K562 (cell line): ENCODE measurements at regions not wholly inside any gene's neighbourhood (a gene's known extent, or its start where the extent isn't known, plus 50 kb on each side); places are given as distances from the start of the nearest gene placed in this dataset.

Experiments used
- ATAC-seq: fragments of 200-7000 bp; cut with Tn5 transposase; 3 replicates; pipeline ENCODE4 v1.9.1; 2020; ENCODE audit warnings: moderate library complexity
- BruUV-seq: library from RNA; stranded (reverse); fragments of 400-500 nt; replicated peaks from 2 replicates; lab custom pipeline; 2021; lab: Mats Ljungman, UMichigan
- CTCF ChIA-PET: fragments of 300-600 bp; formaldehyde crosslinking; extraction: SDS; loops from one replicate; lab custom pipeline; 2021; ENCODE audit warnings: low intra/inter-chr PET ratio; lab: Yijun Ruan, JAX
- POLR2A ChIA-PET: fragments of 300-600, 350-650 bp; sonication (Branson Sonifier 250); formaldehyde crosslinking; extraction: SDS; loops from one replicate; lab custom pipeline; 2021; ENCODE audit warnings: antibody characterized with exemption, inconsistent platforms; lab: Yijun Ruan, JAX
- DNase-seq, 4 experiments: peaks; one replicate each; pipeline versions ENCODE4 v3.0.0 to v3.0.0-alpha.2; 2011 to 2018; ENCODE audit warnings: low spot score in 3 of 4, mixed read lengths in 3 of 4; ENCODE audit errors: extremely low read depth in 1 of 4
- FAIRE-seq: peaks from 2 replicates; lab custom pipeline; 2011; peaks lifted over from hg19 to GRCh38; lab: Jason Lieb, UNC
- H2AFZ ChIP-seq: 2 replicates; pipeline ENCODE4 v1.6.0; 2011; ENCODE audit warnings: low read depth, low read length, control low read depth, inconsistent platforms
- H3K27ac ChIP-seq: fragments of 200-600 bp; 3 replicates; pipeline ENCODE4 v1.8.0; 2011; ENCODE audit warnings: low read depth, mild to moderate bottlenecking, control low read depth, inconsistent platforms, low read length, moderate library complexity, mixed read lengths; ENCODE audit errors: extremely low read depth
- H3K27me3 ChIP-seq, 2 experiments: fragments of 300-600 bp in 1 of 2; 2 replicates in 1 of 2; 3 replicates in 1 of 2; pipeline versions ENCODE4 v1.6.0 to v1.8.0; 2011; ENCODE audit warnings: inconsistent platforms in 2 of 2, low read length in 2 of 2, mild to moderate bottlenecking in 1 of 2, mixed read lengths in 1 of 2, moderate library complexity in 1 of 2; ENCODE audit not compliant: control insufficient read depth in 2 of 2, insufficient read depth in 2 of 2
- H3K36me3 ChIP-seq: fragments of 300-600 bp; 3 replicates; pipeline ENCODE4 v1.8.0; 2011; ENCODE audit warnings: mild to moderate bottlenecking, low read length, inconsistent platforms; ENCODE audit not compliant: control insufficient read depth, insufficient read depth
- H3K4me1 ChIP-seq, 2 experiments: fragments of 200-600 bp in 1 of 2; replicated peaks in 1 of 2; 2 replicates in 1 of 2; 3 replicates in 1 of 2; pipeline versions ENCODE4 v1.5.1 to v1.8.0; 2011; ENCODE audit warnings: inconsistent platforms in 2 of 2, low read length in 2 of 2, mild to moderate bottlenecking in 1 of 2, mixed read lengths in 1 of 2, moderate library complexity in 1 of 2; ENCODE audit not compliant: control insufficient read depth in 2 of 2, insufficient read depth in 2 of 2
- H3K4me2 ChIP-seq: 2 replicates; pipeline ENCODE4 v1.6.1; 2011; ENCODE audit warnings: low read length, control low read depth, inconsistent platforms, mixed read lengths; ENCODE audit not compliant: insufficient read depth
- H3K4me3 ChIP-seq: fragments of 200-600 bp; sonication (generic), shearing (Covaris generic); 2 replicates; pipeline ENCODE4 v1.5.1; 2016; ENCODE audit warnings: control low read depth, inconsistent platforms
- H3K79me2 ChIP-seq: fragments of 200-600 bp; 3 replicates; pipeline ENCODE4 v1.8.0; 2011; ENCODE audit warnings: low read length, inconsistent platforms; ENCODE audit not compliant: control insufficient read depth, insufficient read depth
- H3K9ac ChIP-seq, 2 experiments: 2 replicates each; pipeline versions ENCODE4 v1.6.0 to v1.6.1; 2011; ENCODE audit warnings: low read depth in 2 of 2, low read length in 2 of 2, control low read depth in 1 of 2, inconsistent platforms in 1 of 2, mild to moderate bottlenecking in 1 of 2, mixed read lengths in 1 of 2; ENCODE audit not compliant: insufficient read depth in 1 of 2
- H3K9me1 ChIP-seq: one replicate; pipeline ENCODE4 v1.6.0; 2011; ENCODE audit warnings: inconsistent platforms, mild to moderate bottlenecking, low read length, moderate library complexity; ENCODE audit not compliant: control insufficient read depth, insufficient read depth
- H3K9me3 ChIP-seq: replicated peaks from 2 replicates; pipeline ENCODE4 v1.5.1; 2011; ENCODE audit warnings: low read depth, low read length, inconsistent platforms; ENCODE audit not compliant: control insufficient read depth, insufficient read depth
- H4K20me1 ChIP-seq: replicated peaks from 2 replicates; pipeline ENCODE4 v1.6.1; 2011; ENCODE audit warnings: low read length, inconsistent platforms, mixed read lengths; ENCODE audit not compliant: control insufficient read depth, insufficient read depth
- KAT7 ChIP-seq: sonication (generic); formaldehyde crosslinking; IDR thresholded peaks from 2 replicates; pipeline ENCODE4 v1.8.0; 2022; ENCODE audit warnings: missing genetic modification reagents, mild to moderate bottlenecking, borderline replicate concordance
- NFIC ChIP-seq: fragments of 450-650 bp; IDR thresholded peaks from 2 replicates; pipeline ENCODE4 v1.6.1; 2017; ENCODE audit warnings: mild to moderate bottlenecking, inconsistent platforms
- PRPF4 ChIP-seq: fragments of 200-400 bp; formaldehyde crosslinking; IDR thresholded peaks from one replicate; pipeline ENCODE4 v1.6.1; 2017; ENCODE audit warnings: low read length, low read depth, mild to moderate bottlenecking; ENCODE audit not compliant: insufficient read depth, poor library complexity, severe bottlenecking
- TRIM28 ChIP-seq: fragments of 450-650 bp; IDR thresholded peaks from 2 replicates; pipeline ENCODE4 v1.6.1; 2017
- ZNF57 ChIP-seq: fragments of 450-650 bp; formaldehyde crosslinking; IDR thresholded peaks from 2 replicates; pipeline ENCODE4 v1.4.0; 2020; ENCODE audit warnings: mild to moderate bottlenecking, moderate library complexity
- WGBS: fragments of 100-300 bp; shearing (Covaris generic); methylation state at CpG from one replicate; pipeline ENCODE4 v1.1.6; 2016; ENCODE audit warnings: low coverage, mixed read lengths; ENCODE audit not compliant: insufficient coverage; ENCODE audit errors: missing lambda C conversion rate; 5-methylcytosine and 5-hydroxymethylcytosine counted together
- in situ Hi-C: fragments of 300-500 bp; cut with MboI; formaldehyde crosslinking; loops from 4 replicates; pipeline ENCODE4 v1.15.0; 2018; ENCODE audit warnings: inconsistent platforms, mixed read lengths
- intact Hi-C: fragments of 100-400 bp; cut with micrococcal nuclease; formaldehyde crosslinking; loops from 2 replicates; pipeline ENCODE4 v1.14.2; 2022
- TF ChIP-seq, protein P1 (sequence below), 2 experiments: fragments of 150-350 bp in 1 of 2; IDR thresholded peaks; 2 replicates each; pipeline ENCODE4 v1.6.1; 2012 to 2016; ENCODE audit warnings: low read depth in 2 of 2, low read length in 2 of 2, mild to moderate bottlenecking in 1 of 2, moderate library complexity in 1 of 2
- TF ChIP-seq, protein P2 (sequence below): fragments of 250-450 bp; sonication (Bioruptor Pico); IDR thresholded peaks from 2 replicates; pipeline ENCODE4 v1.5.1; 2021; ENCODE audit warnings: mild to moderate bottlenecking

DNA sequence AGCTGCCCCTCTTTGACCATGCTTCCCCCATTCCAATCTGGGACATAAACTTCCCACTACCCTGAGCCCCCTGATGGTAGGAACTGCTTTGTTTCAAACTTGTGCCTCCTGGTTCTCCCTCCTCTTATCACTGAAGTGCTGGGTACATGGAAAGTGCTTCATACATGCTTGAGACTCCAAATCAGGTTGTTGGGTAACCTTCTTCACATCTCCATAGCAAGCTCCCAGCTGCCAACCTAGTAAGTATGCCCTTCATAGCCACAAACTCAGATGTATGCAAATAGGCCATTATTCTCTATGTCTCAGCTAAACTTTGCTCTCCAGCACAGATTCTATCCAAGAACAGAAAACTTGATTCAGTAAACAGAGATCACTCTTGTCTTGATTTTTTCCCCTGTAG lies 310.6 kb upstream of the IRX3 start (continued):
- TF ChIP-seq, protein P1, sequence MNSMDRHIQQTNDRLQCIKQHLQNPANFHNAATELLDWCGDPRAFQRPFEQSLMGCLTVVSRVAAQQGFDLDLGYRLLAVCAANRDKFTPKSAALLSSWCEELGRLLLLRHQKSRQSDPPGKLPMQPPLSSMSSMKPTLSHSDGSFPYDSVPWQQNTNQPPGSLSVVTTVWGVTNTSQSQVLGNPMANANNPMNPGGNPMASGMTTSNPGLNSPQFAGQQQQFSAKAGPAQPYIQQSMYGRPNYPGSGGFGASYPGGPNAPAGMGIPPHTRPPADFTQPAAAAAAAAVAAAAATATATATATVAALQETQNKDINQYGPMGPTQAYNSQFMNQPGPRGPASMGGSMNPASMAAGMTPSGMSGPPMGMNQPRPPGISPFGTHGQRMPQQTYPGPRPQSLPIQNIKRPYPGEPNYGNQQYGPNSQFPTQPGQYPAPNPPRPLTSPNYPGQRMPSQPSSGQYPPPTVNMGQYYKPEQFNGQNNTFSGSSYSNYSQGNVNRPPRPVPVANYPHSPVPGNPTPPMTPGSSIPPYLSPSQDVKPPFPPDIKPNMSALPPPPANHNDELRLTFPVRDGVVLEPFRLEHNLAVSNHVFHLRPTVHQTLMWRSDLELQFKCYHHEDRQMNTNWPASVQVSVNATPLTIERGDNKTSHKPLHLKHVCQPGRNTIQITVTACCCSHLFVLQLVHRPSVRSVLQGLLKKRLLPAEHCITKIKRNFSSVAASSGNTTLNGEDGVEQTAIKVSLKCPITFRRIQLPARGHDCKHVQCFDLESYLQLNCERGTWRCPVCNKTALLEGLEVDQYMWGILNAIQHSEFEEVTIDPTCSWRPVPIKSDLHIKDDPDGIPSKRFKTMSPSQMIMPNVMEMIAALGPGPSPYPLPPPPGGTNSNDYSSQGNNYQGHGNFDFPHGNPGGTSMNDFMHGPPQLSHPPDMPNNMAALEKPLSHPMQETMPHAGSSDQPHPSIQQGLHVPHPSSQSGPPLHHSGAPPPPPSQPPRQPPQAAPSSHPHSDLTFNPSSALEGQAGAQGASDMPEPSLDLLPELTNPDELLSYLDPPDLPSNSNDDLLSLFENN (IDR thresholded peaks at IDR 0.05; ENCODE audit: low read depth in 2 of 2, low read length in 2 of 2): no peak
- TF ChIP-seq, protein P2, sequence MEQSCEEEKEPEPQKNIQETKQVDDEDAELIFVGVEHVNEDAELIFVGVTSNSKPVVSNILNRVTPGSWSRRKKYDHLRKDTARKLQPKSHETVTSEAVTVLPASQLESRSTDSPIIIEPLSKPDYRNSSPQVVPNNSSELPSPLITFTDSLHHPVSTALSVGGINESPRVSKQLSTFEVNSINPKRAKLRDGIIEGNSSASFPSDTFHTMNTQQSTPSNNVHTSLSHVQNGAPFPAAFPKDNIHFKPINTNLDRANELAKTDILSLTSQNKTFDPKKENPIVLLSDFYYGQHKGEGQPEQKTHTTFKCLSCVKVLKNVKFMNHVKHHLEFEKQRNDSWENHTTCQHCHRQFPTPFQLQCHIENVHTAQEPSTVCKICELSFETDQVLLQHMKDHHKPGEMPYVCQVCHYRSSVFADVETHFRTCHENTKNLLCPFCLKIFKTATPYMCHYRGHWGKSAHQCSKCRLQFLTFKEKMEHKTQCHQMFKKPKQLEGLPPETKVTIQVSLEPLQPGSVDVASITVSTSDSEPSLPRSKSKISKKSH (CRISPR knock-in tag): no peak
- TF ChIP-seq NFIC: no peak
- no peak for TF ChIP-seq TRIM28
- TF ChIP-seq KAT7 (CRISPR knock-in tag): no peak
- TF ChIP-seq ZNF57 (CRISPR knock-in tag): no peak
- TF ChIP-seq, all 486 proteins: peak for 0

- H3K4me2 ChIP-seq: no peak overlapping the region
- H3K9me1 ChIP-seq: no peaks in the 10 kb centered on the region
- intact Hi-C loops (no loop called here), in situ Hi-C loops (no loop called here)
- no peaks in the 10 kb centered on the region for H3K79me2 ChIP-seq
- 17% methylated on average over 2 of the region's 2 CpGs for WGBS
- no peak overlapping the region for H2AFZ ChIP-seq
- H3K27ac ChIP-seq: no peak overlapping the region
- H3K4me3 ChIP-seq: no peak overlapping the region
- ChIA-PET POLR2A (no interaction called here), CTCF (no interaction called here)
- H4K20me1 ChIP-seq: no peaks in the 10 kb centered on the region
- no peaks in the 10 kb centered on the region for H3K4me1 ChIP-seq
- BruUV-seq: no TSS peak
- H3K36me3 ChIP-seq: no peaks in the 10 kb centered on the region
- no peak for ATAC-seq
- FAIRE-seq: no peak
- H3K9ac ChIP-seq: no peak overlapping the region
- no peak for TF ChIP-seq PRPF4
- TF ChIP-seq, all 486 proteins: peak for 0
- H3K9me3 ChIP-seq: no peaks in the 10 kb centered on the region
- DNase-seq: no peak
- peaks cover 2 to 4% of the 10 kb centered on the region in 2 experiments; a peak in 2 of 5 replicates for H3K27me3 ChIP-seq
These were observed 309.0 kb upstream of the IRX3 start for GRCh38 chr16:54595621-54596020.
